ENCODE measurements at regions not wholly inside any gene's neighbourhood (a gene's known extent, or its start where the extent isn't known, plus 50 kb on each side); places are given as distances from the start of the nearest gene placed in this dataset.

- TF ChIP-seq POLR2A (IDR thresholded peaks at IDR 0.05), result no peak
- no peak for TF ChIP-seq EP300 (IDR thresholded peaks at IDR 0.05)
These were observed 68.8 kb upstream of the CDC42EP3 start for GRCh38 chr2:37740164-37740739.
